DMS 273 treated with DMSO at 0.1 percent for 48 hours (cell line): ENCODE measurements at regions not wholly inside any gene's neighbourhood (a gene's known extent, or its start where the extent isn't known, plus 50 kb on each side); places are given as distances from the start of the nearest gene placed in this dataset.
"Not testable (repeated sequence)": the region's sequence is repeated elsewhere in the genome, so short reads cannot be mapped to it uniquely, and the experiment has no call there.

Experiments used
- DNase-seq: peaks from one replicate; lab custom pipeline; 2025; lab: John Stamatoyannopoulos, UW

GRCh38 chrX:14351611-14352303 is 177.6 kb upstream of the GLRA2 start:
- DNase-seq: no peak

GRCh38 chrX:14347523-14347922 is 181.8 kb upstream of the GLRA2 start:
- DNase-seq: no peak

- no peak for DNase-seq
Measured at GRCh38 chrX:14344172-14344940, 185.0 kb upstream of the GLRA2 start.

GRCh38 chrX:14309431-14309830 is 219.9 kb upstream of the GLRA2 start:
- DNase-seq: no peak

GRCh38 chrX:14308976-14309375 is 220.4 kb upstream of the GLRA2 start:
- not testable (repeated sequence) for DNase-seq

- DNase-seq: no peak
Measured at GRCh38 chrX:14303891-14304290, 225.4 kb upstream of the GLRA2 start.

- DNase-seq: not testable (repeated sequence)
Measured at GRCh38 chrX:14302561-14302960, 226.8 kb upstream of the GLRA2 start.

- DNase-seq: no peak
Measured at GRCh38 chrX:14300376-14300775, 229.0 kb upstream of the GLRA2 start.

- no peak for DNase-seq
Measured at GRCh38 chrX:14295426-14295825, 233.9 kb upstream of the GLRA2 start.

- no peak for DNase-seq
Measured at GRCh38 chrX:14291666-14292500, 237.5 kb upstream of the GLRA2 start.

- DNase-seq: no peak
Measured at GRCh38 chrX:14290335-14290734, 239.0 kb upstream of the GLRA2 start.

- no peak for DNase-seq
Measured at GRCh38 chrX:14274691-14275090, 245.0 kb upstream of the GEMIN8 start.

GRCh38 chrX:14267216-14267615 is 237.5 kb upstream of the GEMIN8 start:
- no peak for DNase-seq

GRCh38 chrX:14266705-14267104 is 237.0 kb upstream of the GEMIN8 start:
- DNase-seq: no peak

GRCh38 chrX:14243823-14244222 is 214.1 kb upstream of the GEMIN8 start:
- DNase-seq: no peak

- no peak for DNase-seq
Measured at GRCh38 chrX:14235004-14235403, 205.3 kb upstream of the GEMIN8 start.

- DNase-seq: no peak
Measured at GRCh38 chrX:14232688-14233087, 203.0 kb upstream of the GEMIN8 start.

- DNase-seq: no peak
Measured at GRCh38 chrX:14228611-14229010, 198.9 kb upstream of the GEMIN8 start.

GRCh38 chrX:14220386-14220944 is 190.8 kb upstream of the GEMIN8 start:
- DNase-seq: no peak

- no peak for DNase-seq
Measured at GRCh38 chrX:14209034-14209433, 179.3 kb upstream of the GEMIN8 start.

GRCh38 chrX:14194711-14195110 is 165.0 kb upstream of the GEMIN8 start:
- no peak for DNase-seq

- no peak for DNase-seq
Measured at GRCh38 chrX:14193547-14193946, 163.9 kb upstream of the GEMIN8 start.
